ENCODE measurements at regions not wholly inside any gene's neighbourhood (a gene's known extent, or its start where the extent isn't known, plus 50 kb on each side); places are given as distances from the start of the nearest gene placed in this dataset.
A peak's percentile ranks its signal among the peaks of the same experiment; 100 is the strongest.

DNA sequence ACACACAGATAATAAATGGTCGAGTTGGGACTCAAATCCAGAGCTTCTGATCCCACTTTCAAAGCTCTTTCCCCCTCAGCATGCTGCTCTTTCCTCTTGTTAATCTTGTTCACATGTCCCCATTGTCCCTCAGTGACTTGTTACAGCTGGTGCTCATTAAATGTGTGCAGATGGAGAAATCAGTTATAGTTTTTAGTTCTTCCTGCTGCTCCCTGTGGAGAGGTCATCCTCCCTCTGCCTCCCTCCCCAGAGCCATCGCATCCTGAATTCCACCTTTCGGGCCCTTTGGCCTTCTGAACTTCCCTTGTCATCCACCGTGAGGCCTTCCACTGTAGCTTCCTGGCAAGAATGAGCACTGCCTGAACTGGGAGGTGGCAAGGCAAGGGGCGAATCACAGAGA is 179.6 kb downstream of the WSCD1 start:
- no peak overlapping the region for H3K4me3 ChIP-seq (replicated peaks in 1 of 3; ENCODE audit: insufficient read depth in 1 of 3, low read depth in 1 of 3, low read length in 3 of 3)
- no peaks in the 10 kb centered on the region for H3K79me2 ChIP-seq (ENCODE audit: control insufficient read depth, insufficient read depth, low read length)
- no peak overlapping the region for H3K9ac ChIP-seq (replicated peaks; ENCODE audit: extremely low read depth, insufficient read depth, low read length)
- dilution Hi-C loops (cut with MboI; ENCODE audit: extremely low pct_ligation_motif_present, low sequenced_read_pairs), result no loop called here
- intact Hi-C loops (cut with micrococcal nuclease), result no loop called here
- no peak for DNase-seq (ENCODE audit: low read depth, low spot score)
- no peaks in the 10 kb centered on the region for H3K9me1 ChIP-seq (replicated peaks; ENCODE audit: control insufficient read depth, extremely low read depth, insufficient read depth, low read length)
- H3K36me3 ChIP-seq (ENCODE audit: control insufficient read depth in 2 of 2, extremely low read depth in 1 of 2, insufficient read depth in 2 of 2, low read length in 2 of 2), result no peaks in the 10 kb centered on the region
- no peaks in the 10 kb centered on the region for H4K20me1 ChIP-seq (replicated peaks; ENCODE audit: control insufficient read depth, extremely low read depth, insufficient read depth, low read length)
- peaks cover 12% of the 10 kb centered on the region for H3K4me1 ChIP-seq (ENCODE audit: control insufficient read depth, extremely low read depth, insufficient read depth, low read length)
- no TSS peak for BruUV-seq (replicated peaks)
- TF ChIP-seq POLR2A (IDR thresholded peaks at IDR 0.05; ENCODE audit: low read depth, low read length), result no peak
- no peak for TF ChIP-seq GATA2 (IDR thresholded peaks at IDR 0.05; ENCODE audit: insufficient read depth, insufficient read length, low read depth, low read length)
- TF ChIP-seq MYC (IDR thresholded peaks at IDR 0.05; ENCODE audit: low read depth, low read length), result no peak
- TF ChIP-seq FOS (IDR thresholded peaks at IDR 0.05; ENCODE audit: borderline replicate concordance, insufficient read depth, low read length), result no peak
- TF ChIP-seq, protein P1, sequence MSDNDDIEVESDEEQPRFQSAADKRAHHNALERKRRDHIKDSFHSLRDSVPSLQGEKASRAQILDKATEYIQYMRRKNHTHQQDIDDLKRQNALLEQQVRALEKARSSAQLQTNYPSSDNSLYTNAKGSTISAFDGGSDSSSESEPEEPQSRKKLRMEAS (IDR thresholded peaks at IDR 0.05; ENCODE audit: insufficient read depth, insufficient read length), result no peak
- TF ChIP-seq JUN (IDR thresholded peaks at IDR 0.05; ENCODE audit: borderline replicate concordance, insufficient read depth, insufficient read length, low read depth), result no peak
- TF ChIP-seq POLR2AphosphoS5 (IDR thresholded peaks at IDR 0.05; ENCODE audit: insufficient read depth, low read depth, low read length), result no peak
- TF ChIP-seq, protein P2, sequence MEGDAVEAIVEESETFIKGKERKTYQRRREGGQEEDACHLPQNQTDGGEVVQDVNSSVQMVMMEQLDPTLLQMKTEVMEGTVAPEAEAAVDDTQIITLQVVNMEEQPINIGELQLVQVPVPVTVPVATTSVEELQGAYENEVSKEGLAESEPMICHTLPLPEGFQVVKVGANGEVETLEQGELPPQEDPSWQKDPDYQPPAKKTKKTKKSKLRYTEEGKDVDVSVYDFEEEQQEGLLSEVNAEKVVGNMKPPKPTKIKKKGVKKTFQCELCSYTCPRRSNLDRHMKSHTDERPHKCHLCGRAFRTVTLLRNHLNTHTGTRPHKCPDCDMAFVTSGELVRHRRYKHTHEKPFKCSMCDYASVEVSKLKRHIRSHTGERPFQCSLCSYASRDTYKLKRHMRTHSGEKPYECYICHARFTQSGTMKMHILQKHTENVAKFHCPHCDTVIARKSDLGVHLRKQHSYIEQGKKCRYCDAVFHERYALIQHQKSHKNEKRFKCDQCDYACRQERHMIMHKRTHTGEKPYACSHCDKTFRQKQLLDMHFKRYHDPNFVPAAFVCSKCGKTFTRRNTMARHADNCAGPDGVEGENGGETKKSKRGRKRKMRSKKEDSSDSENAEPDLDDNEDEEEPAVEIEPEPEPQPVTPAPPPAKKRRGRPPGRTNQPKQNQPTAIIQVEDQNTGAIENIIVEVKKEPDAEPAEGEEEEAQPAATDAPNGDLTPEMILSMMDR (IDR thresholded peaks at IDR 0.05; ENCODE audit: extremely low read depth in 1 of 2, insufficient read depth in 1 of 2, low read depth in 1 of 2, low read length in 2 of 2), result no peak
- no peak for TF ChIP-seq EZH2 (IDR thresholded peaks at IDR 0.05; ENCODE audit: borderline replicate concordance, low read depth, low read length, severe bottlenecking)
- no peak overlapping the region for H3K27ac ChIP-seq (ENCODE audit: insufficient read depth, low read depth, low read length)
- POLR2A ChIA-PET, result no interaction called here
- no peaks in the 10 kb centered on the region for H3K9me3 ChIP-seq (replicated peaks; ENCODE audit: control insufficient read depth, insufficient read depth, low read length)
- H3K4me2 ChIP-seq (ENCODE audit: insufficient read depth, low read length), result no peak overlapping the region
- H3K27me3 ChIP-seq (ENCODE audit: control insufficient read depth in 2 of 2, insufficient read depth in 2 of 2, low read length in 2 of 2), result no peaks in the 10 kb centered on the region
- peak overlapping the region; percentile 31 for H2AFZ ChIP-seq (ENCODE audit: low read depth, low read length)
- CTCF ChIA-PET, result interaction anchor here (0.6 to 1.1 kb wide), 4 partner anchors 8 to 811 kb away, joined by 3 read pairs; partner anchors contain the start of gene C1QBP
- FAIRE-seq, result no peak
